SU-DHL-6 (cell line): ENCODE measurements at regions not wholly inside any gene's neighbourhood (a gene's known extent, or its start where the extent isn't known, plus 50 kb on each side); places are given as distances from the start of the nearest gene placed in this dataset.

Experiments
- H2AFZ ChIP-seq: fragments of 200-600 bp; sonication (generic); 2 replicates; pipeline ENCODE4 v1.6.1; 2014; ENCODE audit warnings: low read depth, mild to moderate bottlenecking, moderate library complexity, mixed read lengths, antibody characterized with exemption, low read length; ENCODE audit not compliant: severe bottlenecking
- H3F3A ChIP-seq: fragments of 200-600 bp; shearing (Covaris generic); 2 replicates; pipeline ENCODE4 v1.6.0; 2016; ENCODE audit warnings: antibody characterized with exemption, mild to moderate bottlenecking; ENCODE audit not compliant: insufficient read depth
- H3K27ac ChIP-seq: fragments of 200-600 bp; sonication (generic); 2 replicates; pipeline ENCODE4 v1.5.1; 2016; ENCODE audit warnings: low read depth, mild to moderate bottlenecking, low read length, moderate library complexity, mixed read lengths
- H3K27me3 ChIP-seq: fragments of 200-600 bp; sonication (generic), shearing (Covaris generic); 2 replicates; pipeline ENCODE4 v1.6.0; 2014; ENCODE audit warnings: mild to moderate bottlenecking, low read length
- H3K36me3 ChIP-seq: fragments of 200-600 bp; sonication (generic); 2 replicates; pipeline ENCODE4 v1.6.1; 2014; ENCODE audit warnings: mild to moderate bottlenecking, low read length, mixed read lengths
- H3K4me2 ChIP-seq: fragments of 300-600, 200-600 bp; shearing (Covaris generic), sonication (generic); 2 replicates; pipeline ENCODE4 v1.6.0; 2014; ENCODE audit warnings: low read length, low read depth, mild to moderate bottlenecking; ENCODE audit not compliant: poor library complexity, severe bottlenecking
- H3K4me3 ChIP-seq: fragments of 200-600 bp; sonication (generic); 2 replicates; pipeline ENCODE4 v1.5.1; 2014; ENCODE audit warnings: antibody characterized with exemption, low read length, mild to moderate bottlenecking, mixed read lengths; ENCODE audit not compliant: insufficient read depth, poor library complexity, severe bottlenecking
- H3K79me2 ChIP-seq: fragments of 200-600 bp; sonication (generic); 2 replicates; pipeline ENCODE4 v1.6.1; 2014; ENCODE audit warnings: mild to moderate bottlenecking, low read length, moderate library complexity; ENCODE audit not compliant: insufficient read depth
- H3K9ac ChIP-seq: fragments of 200-600 bp; sonication (generic); 2 replicates; pipeline ENCODE4 v1.7.0; 2014; ENCODE audit warnings: mild to moderate bottlenecking, low read length
- H3K9me2 ChIP-seq: fragments of 200-600 bp; sonication (generic); replicated peaks from 2 replicates; pipeline ENCODE4 v1.6.1; 2014; ENCODE audit warnings: low read length; ENCODE audit not compliant: insufficient read depth
- H3K9me3 ChIP-seq: fragments of 200-600 bp; sonication (generic); 2 replicates; pipeline ENCODE4 v1.6.1; 2014; ENCODE audit warnings: low read length, mixed read lengths; ENCODE audit not compliant: insufficient read depth
- H4K20me1 ChIP-seq: fragments of 200-600 bp; sonication (generic); 2 replicates; pipeline ENCODE4 v1.6.1; 2014; ENCODE audit warnings: low read depth, mild to moderate bottlenecking, antibody characterized with exemption, low read length, moderate library complexity, mixed read lengths
- CTCF ChIP-seq: fragments of 200-600 bp; sonication (generic); IDR thresholded peaks from one replicate; pipeline ENCODE4 v1.5.1; 2017; ENCODE audit warnings: antibody characterized with exemption, mild to moderate bottlenecking, low read length, moderate library complexity; ENCODE audit not compliant: insufficient read depth, poor library complexity, severe bottlenecking
- EZH2phosphoT487 ChIP-seq: fragments of 200-600 bp; sonication (generic), shearing (Covaris generic); conservative IDR thresholded peaks from 2 replicates; pipeline ENCODE4 v1.6.1; 2018; ENCODE audit warnings: mild to moderate bottlenecking, antibody characterized with exemption, low read length, moderate library complexity, mixed read lengths

DNA sequence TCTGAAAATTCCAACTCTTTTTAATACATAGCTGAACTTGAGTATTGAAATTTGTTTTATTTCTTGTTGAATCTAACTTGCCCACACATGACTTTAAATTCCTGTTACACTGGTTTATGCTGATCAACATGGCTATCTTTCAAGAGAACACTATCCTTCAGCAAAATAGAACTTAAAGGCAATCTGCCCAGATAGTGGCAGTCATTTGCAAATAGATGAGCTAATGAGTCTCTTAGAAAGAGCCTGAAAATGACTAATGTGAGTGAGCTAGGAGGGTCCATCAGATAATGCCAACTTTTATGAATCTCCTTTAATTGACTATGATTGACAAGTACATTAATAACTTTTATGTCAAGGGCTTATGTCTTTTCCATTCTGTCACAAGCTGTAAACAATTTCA is 1360.8 kb upstream of the C9orf72 start:
- no peaks in the 10 kb centered on the region for H3K79me2 ChIP-seq
- H3K4me3 ChIP-seq: no peak overlapping the region
- no peak overlapping the region for H3K27ac ChIP-seq
- H2AFZ ChIP-seq: no peak overlapping the region
- H3K9ac ChIP-seq: no peak overlapping the region
- H3F3A ChIP-seq: no peaks in the 10 kb centered on the region
- TF ChIP-seq CTCF (no peak), EZH2phosphoT487 (no peak)
- no peaks in the 10 kb centered on the region for H3K27me3 ChIP-seq
- H3K36me3 ChIP-seq: no peaks in the 10 kb centered on the region
- H3K4me2 ChIP-seq: no peak overlapping the region
- no peaks in the 10 kb centered on the region; the same call in 1 of the 2 replicates for H3K9me3 ChIP-seq
- H3K9me2 ChIP-seq: no peaks in the 10 kb centered on the region
- H4K20me1 ChIP-seq: no peaks in the 10 kb centered on the region

- H3F3A ChIP-seq: no peaks in the 10 kb centered on the region
- H3K9me3 ChIP-seq: no peaks in the 10 kb centered on the region; the same call in 1 of the 2 replicates
- H3K27ac ChIP-seq: no peak overlapping the region
- H3K27me3 ChIP-seq: no peaks in the 10 kb centered on the region
- H2AFZ ChIP-seq: no peak overlapping the region
- H3K4me2 ChIP-seq: no peak overlapping the region
- TF ChIP-seq EZH2phosphoT487 (no peak), CTCF (no peak)
- no peak overlapping the region for H3K9ac ChIP-seq
- no peaks in the 10 kb centered on the region for H4K20me1 ChIP-seq
- H3K4me3 ChIP-seq: no peak overlapping the region
- no peaks in the 10 kb centered on the region; the same call in 1 of the 2 replicates for H3K9me2 ChIP-seq
- H3K79me2 ChIP-seq: no peaks in the 10 kb centered on the region
- H3K36me3 ChIP-seq: no peaks in the 10 kb centered on the region
Observed at GRCh38 chr9:28938981-28939380, 1365.7 kb upstream of the C9orf72 start.

- no peak overlapping the region for H3K4me2 ChIP-seq
Observed at GRCh38 chr9:28941856-28942255, 1368.6 kb upstream of the C9orf72 start.

More at GRCh38 chr9:28941856-28942255, 1368.6 kb upstream of the C9orf72 start:
- Histone ChIP-seq H3K4me3 (no peak overlapping the region), H3K9me3 (no peaks in the 10 kb centered on the region; the same call in 1 of the 2 replicates), H3K27me3 (no peaks in the 10 kb centered on the region), H3K36me3 (no peaks in the 10 kb centered on the region), H3K27ac (no peak overlapping the region), H3K79me2 (no peaks in the 10 kb centered on the region), H3F3A (no peaks in the 10 kb centered on the region), H3K9me2 (no peaks in the 10 kb centered on the region; the same call in 1 of the 2 replicates), H2AFZ (no peak overlapping the region), H4K20me1 (no peaks in the 10 kb centered on the region), H3K9ac (no peak overlapping the region)
- TF ChIP-seq CTCF (no peak), EZH2phosphoT487 (no peak)
